ENCODE measurements at regions not wholly inside any gene's neighbourhood (a gene's known extent, or its start where the extent isn't known, plus 50 kb on each side); places are given as distances from the start of the nearest gene placed in this dataset.

DNA sequence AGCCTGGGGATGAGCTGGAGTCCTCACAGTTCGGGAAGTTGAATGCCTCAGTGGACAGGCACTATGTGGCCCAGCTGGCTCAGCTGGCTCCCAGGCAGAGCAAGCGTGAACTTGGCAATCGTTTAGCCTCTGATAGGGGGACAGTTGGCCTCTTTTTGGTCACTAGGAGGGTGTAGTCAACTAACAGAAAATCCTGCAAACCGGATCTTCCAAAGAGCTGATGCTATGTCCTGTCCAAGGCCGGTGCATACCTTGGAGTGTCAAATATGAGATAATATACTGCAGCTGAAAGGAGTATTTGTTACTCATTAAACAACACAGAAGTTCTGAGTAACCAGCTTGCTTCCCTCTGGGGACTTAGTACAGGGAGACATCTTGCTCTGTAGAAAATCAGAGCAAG lies 126.2 kb upstream of the EXOC2 start:
- H3K4me1 ChIP-seq (ENCODE audit: control insufficient read depth, insufficient read depth, low read length), result no peaks in the 10 kb centered on the region
- H3K27me3 ChIP-seq (ENCODE audit: control insufficient read depth, insufficient read depth, low read length), result peaks cover 2% of the 10 kb centered on the region
- H3K27ac ChIP-seq (ENCODE audit: low read depth, low read length), result no peak overlapping the region
- DNase-seq (ENCODE audit: low read depth in 4 of 6, low spot score in 6 of 6), result no peak
- H3K36me3 ChIP-seq (ENCODE audit: control insufficient read depth, insufficient read depth, low read length), result no peaks in the 10 kb centered on the region
- H3K9me3 ChIP-seq (ENCODE audit: control insufficient read depth, insufficient read depth, low read length), result no peaks in the 10 kb centered on the region
- 79% methylated on average over 3 of the region's 5 CpGs for WGBS (ENCODE audit: insufficient coverage)
- no peak overlapping the region for H3K4me3 ChIP-seq (ENCODE audit: low read depth, low read length)

DNA sequence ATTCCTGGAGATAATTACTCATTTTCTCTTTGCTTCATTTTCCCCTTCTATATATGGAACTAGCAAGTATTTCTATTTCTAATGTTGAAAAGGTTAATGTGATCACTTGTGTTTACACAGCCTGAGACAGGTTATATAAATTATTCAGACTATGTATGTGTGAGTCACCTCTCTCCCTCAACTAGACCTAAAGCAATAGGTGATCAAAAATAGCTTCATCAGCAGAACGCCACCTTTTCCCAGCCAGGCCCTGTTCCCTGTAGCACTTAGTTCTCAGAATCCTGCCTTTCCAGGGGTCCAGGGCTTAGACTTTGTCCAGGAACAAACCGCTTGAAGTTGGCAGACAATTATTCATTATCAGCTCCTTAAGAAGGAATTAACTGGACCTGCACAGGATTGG lies 125.3 kb upstream of the EXOC2 start:
- WGBS (ENCODE audit: insufficient coverage), result 89% methylated on average over 2 of the region's 2 CpGs
- no peaks in the 10 kb centered on the region for H3K9me3 ChIP-seq (ENCODE audit: control insufficient read depth, insufficient read depth, low read length)
- H3K4me3 ChIP-seq (ENCODE audit: low read depth, low read length), result no peak overlapping the region
- H3K4me1 ChIP-seq (ENCODE audit: control insufficient read depth, insufficient read depth, low read length), result no peaks in the 10 kb centered on the region
- no peak overlapping the region for H3K27ac ChIP-seq (ENCODE audit: low read depth, low read length)
- no peaks in the 10 kb centered on the region for H3K36me3 ChIP-seq (ENCODE audit: control insufficient read depth, insufficient read depth, low read length)
- DNase-seq (ENCODE audit: low read depth in 4 of 6, low spot score in 6 of 6), result no peak
- peaks cover 2% of the 10 kb centered on the region for H3K27me3 ChIP-seq (ENCODE audit: control insufficient read depth, insufficient read depth, low read length)

DNA sequence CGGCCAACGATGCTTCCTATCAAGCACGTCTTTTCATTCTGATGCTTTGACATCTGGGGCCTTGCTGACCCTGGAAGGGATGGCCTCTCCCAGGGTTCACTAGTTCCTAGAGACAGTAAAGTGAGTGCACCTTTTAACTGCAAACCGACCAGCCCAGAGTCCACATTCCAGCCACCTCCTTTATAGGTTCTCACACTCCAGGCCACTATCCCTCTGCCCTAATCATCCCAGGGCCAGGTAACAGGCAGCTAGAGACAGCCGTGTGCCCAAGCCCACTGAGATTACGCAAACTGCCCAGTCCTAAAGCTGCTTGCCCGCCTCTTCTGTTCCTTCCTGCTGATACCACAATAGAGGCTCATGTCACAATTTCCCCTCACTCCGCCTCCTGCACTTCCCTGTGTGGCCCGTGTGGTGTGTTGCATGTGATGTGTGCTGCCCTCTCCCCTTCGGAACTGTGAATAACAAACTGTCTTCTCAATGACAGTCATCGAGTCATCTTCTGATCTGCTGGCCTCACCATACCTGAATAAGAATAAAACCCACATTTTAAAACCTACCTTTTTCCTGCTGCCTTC lies 123.7 kb upstream of the EXOC2 start:
- H3K27me3 ChIP-seq (ENCODE audit: control insufficient read depth, insufficient read depth, low read length), result no peaks in the 10 kb centered on the region
- H3K4me1 ChIP-seq (ENCODE audit: control insufficient read depth, insufficient read depth, low read length), result no peaks in the 10 kb centered on the region
- H3K27ac ChIP-seq (ENCODE audit: low read depth, low read length), result no peak overlapping the region
- no peak overlapping the region for H3K4me3 ChIP-seq (ENCODE audit: low read depth, low read length)
- DNase-seq (ENCODE audit: low read depth in 4 of 6, low spot score in 6 of 6), result no peak
- H3K9me3 ChIP-seq (ENCODE audit: control insufficient read depth, insufficient read depth, low read length), result no peaks in the 10 kb centered on the region
- 62% methylated on average over 7 of the region's 11 CpGs for WGBS (ENCODE audit: insufficient coverage)
- H3K36me3 ChIP-seq (ENCODE audit: control insufficient read depth, insufficient read depth, low read length), result no peaks in the 10 kb centered on the region

DNA sequence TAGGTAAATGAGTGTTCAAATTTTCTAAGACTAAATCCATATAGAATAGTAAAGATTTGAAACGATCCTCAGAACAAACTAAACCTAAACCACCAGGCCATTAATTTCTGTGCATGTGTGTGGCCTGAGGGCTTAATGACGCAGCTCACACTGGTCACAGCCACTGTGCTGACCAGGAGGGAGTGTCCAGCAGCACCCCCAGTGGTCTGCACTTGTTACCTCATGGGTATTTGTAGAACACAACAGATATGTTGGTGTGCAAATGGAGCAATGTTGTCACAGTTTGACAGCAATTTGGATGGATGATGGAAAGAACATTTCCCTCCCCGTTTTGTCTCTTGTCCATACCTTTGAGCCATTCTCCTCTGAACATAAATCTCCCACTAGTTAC lies 122.4 kb upstream of the EXOC2 start:
- no peak for DNase-seq (ENCODE audit: low read depth in 4 of 6, low spot score in 6 of 6)
- H3K4me1 ChIP-seq (ENCODE audit: control insufficient read depth, insufficient read depth, low read length), result no peaks in the 10 kb centered on the region
- no peaks in the 10 kb centered on the region for H3K36me3 ChIP-seq (ENCODE audit: control insufficient read depth, insufficient read depth, low read length)
- H3K4me3 ChIP-seq (ENCODE audit: low read depth, low read length), result no peak overlapping the region
- 33% methylated on average over 1 of the region's 3 CpGs for WGBS (ENCODE audit: insufficient coverage)
- H3K9me3 ChIP-seq (ENCODE audit: control insufficient read depth, insufficient read depth, low read length), result no peaks in the 10 kb centered on the region
- no peaks in the 10 kb centered on the region for H3K27me3 ChIP-seq (ENCODE audit: control insufficient read depth, insufficient read depth, low read length)
- H3K27ac ChIP-seq (ENCODE audit: low read depth, low read length), result no peak overlapping the region

DNA sequence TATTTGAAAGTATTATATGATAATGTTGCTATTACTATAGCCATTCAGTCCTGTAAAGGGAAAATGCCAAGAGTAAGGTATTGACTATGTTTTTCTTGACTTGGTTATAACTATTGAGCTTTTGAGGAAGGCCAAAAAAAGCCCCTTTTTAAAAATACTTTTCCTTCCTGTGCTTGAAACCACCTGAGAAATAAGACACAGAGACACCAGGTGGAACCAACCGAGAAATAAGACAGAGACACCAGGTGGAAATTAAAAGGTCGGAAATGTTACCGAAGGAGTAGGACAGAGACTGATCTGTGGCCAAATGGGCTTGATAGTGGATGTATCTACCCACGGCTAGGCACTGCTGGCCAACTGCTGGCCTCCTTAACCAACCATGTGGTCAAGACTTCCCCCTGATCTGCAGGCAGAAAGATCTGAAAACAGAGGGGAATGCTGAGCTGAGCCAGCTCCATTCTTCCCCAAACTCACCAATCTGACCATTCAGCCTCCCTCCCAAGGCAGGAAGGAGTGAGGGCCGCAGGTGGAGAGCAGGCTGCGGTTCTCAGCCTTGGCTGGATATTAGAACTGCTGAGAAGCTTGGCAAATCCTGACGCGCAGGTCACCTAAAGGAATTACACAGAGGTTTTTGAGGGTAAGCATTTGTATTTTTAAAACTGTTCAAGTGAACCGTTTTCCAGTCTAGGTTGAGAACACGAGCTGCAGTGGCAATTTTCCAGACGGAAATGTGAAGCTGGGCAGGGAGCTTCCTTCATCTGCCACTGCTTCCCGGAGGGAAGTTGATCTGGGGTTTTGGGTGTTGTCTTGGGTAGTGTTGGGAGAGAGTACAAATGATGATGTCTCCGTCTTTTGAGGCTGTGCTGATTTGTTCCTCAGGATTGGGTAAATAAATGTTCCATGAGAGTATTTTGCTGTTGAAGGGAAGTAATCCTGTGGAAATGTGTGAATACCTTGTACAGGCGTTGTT lies 121.7 kb upstream of the EXOC2 start:
- Histone ChIP-seq H3K9me3 (ENCODE audit: control insufficient read depth, insufficient read depth, low read length) (no peaks in the 10 kb centered on the region), H3K36me3 (ENCODE audit: control insufficient read depth, insufficient read depth, low read length) (no peaks in the 10 kb centered on the region), H3K27ac (ENCODE audit: low read depth, low read length) (no peak overlapping the region), H3K4me3 (ENCODE audit: low read depth, low read length) (no peak overlapping the region), H3K27me3 (ENCODE audit: control insufficient read depth, insufficient read depth, low read length) (no peaks in the 10 kb centered on the region), H3K4me1 (ENCODE audit: control insufficient read depth, insufficient read depth, low read length) (no peaks in the 10 kb centered on the region)
- no peak for DNase-seq (ENCODE audit: low read depth in 4 of 6, low spot score in 6 of 6)
- 86% methylated on average over 12 of the region's 14 CpGs for WGBS (ENCODE audit: insufficient coverage)

DNA sequence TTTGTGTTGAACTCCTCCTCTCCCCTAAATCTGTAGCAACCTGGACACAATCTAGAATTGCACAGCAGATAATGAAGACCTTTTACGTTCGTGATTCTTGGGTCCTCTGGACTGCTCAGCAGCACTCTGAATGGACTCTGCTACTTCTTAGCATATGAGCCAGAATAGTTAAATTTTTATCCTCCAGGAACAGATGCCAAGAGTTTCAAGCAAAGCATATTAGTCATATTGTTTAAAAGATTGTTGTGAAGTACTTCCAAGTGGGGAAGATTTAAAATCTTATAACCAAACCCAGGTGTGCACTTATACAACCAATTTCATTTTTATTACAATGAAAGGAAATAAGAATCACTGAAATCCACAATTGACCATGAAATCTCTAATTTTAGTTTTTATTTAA lies 118.9 kb upstream of the EXOC2 start:
- no peaks in the 10 kb centered on the region for H3K36me3 ChIP-seq (ENCODE audit: control insufficient read depth, insufficient read depth, low read length)
- DNase-seq (ENCODE audit: low read depth in 4 of 6, low spot score in 6 of 6), result no peak
- no peaks in the 10 kb centered on the region for H3K4me1 ChIP-seq (ENCODE audit: control insufficient read depth, insufficient read depth, low read length)
- H3K27me3 ChIP-seq (ENCODE audit: control insufficient read depth, insufficient read depth, low read length), result no peaks in the 10 kb centered on the region
- H3K4me3 ChIP-seq (ENCODE audit: low read depth, low read length), result no peak overlapping the region
- 92% methylated on average over 2 of the region's 2 CpGs for WGBS (ENCODE audit: insufficient coverage)
- H3K27ac ChIP-seq (ENCODE audit: low read depth, low read length), result no peak overlapping the region
- no peaks in the 10 kb centered on the region for H3K9me3 ChIP-seq (ENCODE audit: control insufficient read depth, insufficient read depth, low read length)

DNA sequence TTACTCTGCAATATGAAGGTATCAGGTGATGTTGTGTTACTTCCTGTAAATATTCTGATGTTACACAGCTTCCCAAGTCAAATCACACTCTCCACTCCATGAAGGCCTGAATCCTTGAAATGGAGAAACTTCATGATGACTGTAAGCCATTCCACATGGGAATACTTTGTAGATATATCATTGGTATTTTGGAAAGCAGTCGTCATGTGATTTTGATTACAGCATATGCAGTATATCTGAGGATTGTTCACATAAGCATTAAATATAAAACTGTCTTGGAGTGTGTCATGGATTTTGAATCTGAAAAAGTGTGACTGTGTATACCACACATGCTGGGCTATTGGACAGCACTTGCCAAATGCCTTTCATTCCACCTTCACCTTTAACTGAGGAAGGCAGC lies 118.3 kb upstream of the EXOC2 start:
- no CpG with 5 or more reads among the region's 1 CpG for WGBS (ENCODE audit: insufficient coverage)
- Histone ChIP-seq H3K27ac (ENCODE audit: low read depth, low read length) (no peak overlapping the region), H3K9me3 (ENCODE audit: control insufficient read depth, insufficient read depth, low read length) (no peaks in the 10 kb centered on the region), H3K4me1 (ENCODE audit: control insufficient read depth, insufficient read depth, low read length) (no peaks in the 10 kb centered on the region), H3K36me3 (ENCODE audit: control insufficient read depth, insufficient read depth, low read length) (no peaks in the 10 kb centered on the region), H3K4me3 (ENCODE audit: low read depth, low read length) (no peak overlapping the region), H3K27me3 (ENCODE audit: control insufficient read depth, insufficient read depth, low read length) (no peaks in the 10 kb centered on the region)
- DNase-seq (ENCODE audit: low read depth in 4 of 6, low spot score in 6 of 6), result no peak

DNA sequence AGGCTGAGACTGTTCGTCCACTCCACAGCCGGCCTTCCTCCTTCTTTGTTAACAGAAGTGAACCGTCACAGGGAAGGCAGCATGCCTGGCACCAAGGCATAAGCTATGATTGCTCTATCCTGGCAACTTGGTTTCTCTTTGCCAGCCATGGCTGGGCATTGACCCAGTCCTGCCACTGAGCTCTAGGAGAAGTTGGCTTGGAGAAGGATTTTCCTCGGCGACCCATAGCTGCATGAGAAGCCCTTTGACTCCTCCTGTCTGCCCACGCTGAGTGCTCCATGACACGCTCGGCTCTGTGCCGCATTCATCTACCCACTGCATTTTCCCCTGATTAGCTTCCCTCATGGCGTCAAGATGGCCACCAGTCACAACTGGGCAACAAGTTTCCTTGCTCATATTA lies 111.8 kb upstream of the EXOC2 start:
- peaks cover 1% of the 10 kb centered on the region for H3K27me3 ChIP-seq (ENCODE audit: control insufficient read depth, insufficient read depth, low read length)

DNA sequence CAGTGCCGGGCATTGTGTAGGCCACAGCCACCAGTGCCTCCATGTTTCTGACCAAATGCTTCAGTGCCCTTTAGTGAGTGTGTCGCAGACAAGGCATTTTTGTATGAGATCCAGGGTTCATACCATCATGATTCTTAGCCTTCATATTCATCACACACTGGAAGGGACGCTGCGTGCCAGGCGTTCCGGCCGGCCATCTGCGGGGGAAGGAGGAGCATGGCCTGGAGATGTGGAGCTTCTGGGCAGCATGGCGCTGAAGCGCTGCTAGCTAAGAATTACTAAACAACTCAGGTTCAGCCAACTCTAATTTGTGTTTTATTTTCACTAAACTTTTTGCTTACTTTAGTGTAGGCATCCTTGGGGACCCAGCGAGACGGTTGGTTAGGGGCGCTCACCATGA lies 111.4 kb upstream of the EXOC2 start:
- H3K4me3 ChIP-seq (ENCODE audit: low read depth, low read length), result no peak overlapping the region
- no peaks in the 10 kb centered on the region for H3K4me1 ChIP-seq (ENCODE audit: control insufficient read depth, insufficient read depth, low read length)
- H3K27me3 ChIP-seq (ENCODE audit: control insufficient read depth, insufficient read depth, low read length), result peaks cover 6% of the 10 kb centered on the region
- no peak for DNase-seq (ENCODE audit: low read depth in 4 of 6, low spot score in 6 of 6)
- no peaks in the 10 kb centered on the region for H3K9me3 ChIP-seq (ENCODE audit: control insufficient read depth, insufficient read depth, low read length)
- no peak overlapping the region for H3K27ac ChIP-seq (ENCODE audit: low read depth, low read length)
- WGBS (ENCODE audit: insufficient coverage), result 91% methylated on average over 12 of the region's 13 CpGs
- no peaks in the 10 kb centered on the region for H3K36me3 ChIP-seq (ENCODE audit: control insufficient read depth, insufficient read depth, low read length)

More for the DNA sequence above, 111.8 kb upstream of the EXOC2 start:
- H3K4me1 ChIP-seq (ENCODE audit: control insufficient read depth, insufficient read depth, low read length), result no peaks in the 10 kb centered on the region
- H3K9me3 ChIP-seq (ENCODE audit: control insufficient read depth, insufficient read depth, low read length), result no peaks in the 10 kb centered on the region
- WGBS (ENCODE audit: insufficient coverage), result 93% methylated on average over 10 of the region's 10 CpGs
- no peak overlapping the region for H3K27ac ChIP-seq (ENCODE audit: low read depth, low read length)
- no peaks in the 10 kb centered on the region for H3K36me3 ChIP-seq (ENCODE audit: control insufficient read depth, insufficient read depth, low read length)
- no peak for DNase-seq (ENCODE audit: low read depth in 4 of 6, low spot score in 6 of 6)
- H3K4me3 ChIP-seq (ENCODE audit: low read depth, low read length), result no peak overlapping the region

All from spinal cord (tissue), 9 donors.